ENCODE measurements at regions not wholly inside any gene's neighbourhood (a gene's known extent, or its start where the extent isn't known, plus 50 kb on each side); places are given as distances from the start of the nearest gene placed in this dataset.

DNA sequence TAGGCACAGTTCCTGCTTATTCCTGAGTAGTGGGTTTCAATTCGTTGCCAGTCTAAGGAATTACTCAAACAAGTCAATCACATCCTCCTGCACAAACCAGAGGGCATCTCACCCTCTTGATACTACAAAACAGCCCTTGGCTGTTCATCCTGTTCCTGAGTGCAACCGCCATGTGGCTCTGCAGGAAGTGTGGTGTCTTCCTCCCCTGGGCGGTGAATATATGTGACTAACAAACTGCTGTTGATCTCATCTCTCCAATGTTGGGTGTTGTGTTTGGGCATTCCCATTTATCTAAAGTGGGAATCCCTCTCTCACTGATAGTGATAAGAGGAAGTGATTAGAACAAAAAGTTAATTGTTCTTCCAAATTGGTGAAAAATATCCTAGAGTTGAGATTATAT, 163.0 kb downstream of the TBX18 start:
- TF ChIP-seq, protein P1, sequence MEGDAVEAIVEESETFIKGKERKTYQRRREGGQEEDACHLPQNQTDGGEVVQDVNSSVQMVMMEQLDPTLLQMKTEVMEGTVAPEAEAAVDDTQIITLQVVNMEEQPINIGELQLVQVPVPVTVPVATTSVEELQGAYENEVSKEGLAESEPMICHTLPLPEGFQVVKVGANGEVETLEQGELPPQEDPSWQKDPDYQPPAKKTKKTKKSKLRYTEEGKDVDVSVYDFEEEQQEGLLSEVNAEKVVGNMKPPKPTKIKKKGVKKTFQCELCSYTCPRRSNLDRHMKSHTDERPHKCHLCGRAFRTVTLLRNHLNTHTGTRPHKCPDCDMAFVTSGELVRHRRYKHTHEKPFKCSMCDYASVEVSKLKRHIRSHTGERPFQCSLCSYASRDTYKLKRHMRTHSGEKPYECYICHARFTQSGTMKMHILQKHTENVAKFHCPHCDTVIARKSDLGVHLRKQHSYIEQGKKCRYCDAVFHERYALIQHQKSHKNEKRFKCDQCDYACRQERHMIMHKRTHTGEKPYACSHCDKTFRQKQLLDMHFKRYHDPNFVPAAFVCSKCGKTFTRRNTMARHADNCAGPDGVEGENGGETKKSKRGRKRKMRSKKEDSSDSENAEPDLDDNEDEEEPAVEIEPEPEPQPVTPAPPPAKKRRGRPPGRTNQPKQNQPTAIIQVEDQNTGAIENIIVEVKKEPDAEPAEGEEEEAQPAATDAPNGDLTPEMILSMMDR (IDR thresholded peaks at IDR 0.05) = no peak
- no peak for TF ChIP-seq POLR2A (IDR thresholded peaks at IDR 0.05)
- no peak for TF ChIP-seq POLR2AphosphoS5 (IDR thresholded peaks at IDR 0.05)
